CD4-positive, alpha-beta T cell treated with Interleukin-6 for 4 hours (primary cell): ENCODE measurements at regions not wholly inside any gene's neighbourhood (a gene's known extent, or its start where the extent isn't known, plus 50 kb on each side); places are given as distances from the start of the nearest gene placed in this dataset.
"Not testable (repeated sequence)": the region's sequence is repeated elsewhere in the genome, so short reads cannot be mapped to it uniquely, and the experiment has no call there.

Source experiments
- DNase-seq: peaks from one replicate; pipeline ENCODE4 v3.0.0-alpha.2; 2020; ENCODE audit warnings: mixed read lengths

- not testable (repeated sequence) for DNase-seq
Measured at GRCh38 chr4:189563751-189564150, 376.9 kb upstream of the FRG1 start.

- not testable (repeated sequence) for DNase-seq
Measured at GRCh38 chr4:189566271-189566670, 374.4 kb upstream of the FRG1 start.

- not testable (repeated sequence) for DNase-seq
Measured at GRCh38 chr4:189566900-189567299, 373.8 kb upstream of the FRG1 start.

GRCh38 chr4:189579645-189580044 lies 361.0 kb upstream of the FRG1 start:
- DNase-seq: not testable (repeated sequence)

DNA sequence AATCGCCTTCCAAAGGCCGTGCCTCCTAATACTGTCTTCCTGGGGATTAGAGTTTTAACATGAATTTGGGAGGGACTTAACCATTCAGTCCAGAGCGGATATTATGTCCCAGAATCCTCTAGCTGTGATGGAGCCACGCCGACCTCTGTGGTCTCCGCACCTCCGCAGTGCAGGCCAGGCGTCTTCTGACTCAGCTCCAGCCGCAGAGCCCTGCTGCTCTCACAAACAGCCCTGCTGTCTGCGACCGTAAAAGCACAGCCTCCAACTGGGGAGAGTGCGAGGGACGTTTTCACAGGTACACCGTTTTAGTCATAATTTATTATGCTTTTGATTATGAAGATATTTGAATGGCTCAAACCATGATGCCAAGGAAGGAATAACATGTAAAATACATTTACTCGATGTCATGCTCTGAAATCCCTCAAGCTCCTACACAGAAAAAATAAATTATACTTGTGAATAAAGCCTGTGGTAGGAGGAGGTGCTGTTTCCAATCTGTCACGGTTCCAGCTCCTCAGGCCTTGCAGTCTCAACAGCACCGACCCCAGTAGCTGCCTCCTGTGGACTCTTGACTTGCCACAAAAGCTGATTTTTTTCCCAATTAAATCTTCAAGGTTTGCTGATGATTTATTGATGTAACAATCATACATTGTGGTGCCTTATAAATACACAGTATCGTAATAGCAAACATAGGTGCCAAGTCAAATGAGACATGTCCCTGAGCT lies 353.6 kb upstream of the FRG1 start:
- not testable (repeated sequence) for DNase-seq

- not testable (repeated sequence) for DNase-seq
Measured at GRCh38 chr4:189589201-189589600, 351.5 kb upstream of the FRG1 start.

GRCh38 chr4:189592890-189593289 lies 347.8 kb upstream of the FRG1 start:
- no peak for DNase-seq

DNA sequence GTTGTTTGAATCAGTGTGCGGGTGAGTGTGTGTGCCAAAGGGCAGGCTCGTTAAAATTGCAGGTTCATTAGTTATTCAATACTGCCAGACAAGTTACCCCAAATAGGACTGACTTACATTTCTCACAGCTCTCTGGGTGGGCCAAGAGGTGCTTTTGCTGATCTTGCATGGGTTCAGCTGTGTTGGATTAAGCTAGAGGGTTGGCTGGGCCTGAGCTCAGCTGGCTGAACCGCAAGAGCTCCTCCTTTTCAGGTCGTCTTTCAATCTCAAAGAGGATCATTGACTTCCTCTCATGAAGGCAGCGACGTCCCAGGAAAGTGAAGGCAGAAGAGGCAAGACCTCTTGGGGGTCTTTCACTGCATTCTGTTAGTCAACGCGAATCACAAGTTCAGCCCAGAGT lies 343.3 kb upstream of the FRG1 start:
- no peak for DNase-seq

DNA sequence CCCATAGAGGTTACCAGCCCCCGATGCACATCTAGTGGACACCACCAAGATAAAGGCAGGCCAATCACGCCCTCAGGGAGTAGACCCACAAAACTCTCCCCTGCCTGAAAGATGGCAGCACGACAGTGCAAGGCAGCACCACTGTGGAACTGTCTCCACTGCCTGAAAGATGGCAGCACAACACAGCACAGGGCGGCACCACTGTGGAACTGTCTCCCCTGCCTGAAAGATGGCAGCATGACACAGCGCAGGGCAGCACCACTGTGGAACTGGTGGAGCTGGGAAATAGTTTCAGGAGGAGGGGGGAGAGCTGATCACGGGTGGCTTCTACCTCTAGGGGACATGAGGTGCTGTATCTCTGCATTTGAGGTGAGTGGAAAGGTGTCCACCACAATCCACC lies 340.4 kb upstream of the FRG1 start:
- DNase-seq: no peak

DNA sequence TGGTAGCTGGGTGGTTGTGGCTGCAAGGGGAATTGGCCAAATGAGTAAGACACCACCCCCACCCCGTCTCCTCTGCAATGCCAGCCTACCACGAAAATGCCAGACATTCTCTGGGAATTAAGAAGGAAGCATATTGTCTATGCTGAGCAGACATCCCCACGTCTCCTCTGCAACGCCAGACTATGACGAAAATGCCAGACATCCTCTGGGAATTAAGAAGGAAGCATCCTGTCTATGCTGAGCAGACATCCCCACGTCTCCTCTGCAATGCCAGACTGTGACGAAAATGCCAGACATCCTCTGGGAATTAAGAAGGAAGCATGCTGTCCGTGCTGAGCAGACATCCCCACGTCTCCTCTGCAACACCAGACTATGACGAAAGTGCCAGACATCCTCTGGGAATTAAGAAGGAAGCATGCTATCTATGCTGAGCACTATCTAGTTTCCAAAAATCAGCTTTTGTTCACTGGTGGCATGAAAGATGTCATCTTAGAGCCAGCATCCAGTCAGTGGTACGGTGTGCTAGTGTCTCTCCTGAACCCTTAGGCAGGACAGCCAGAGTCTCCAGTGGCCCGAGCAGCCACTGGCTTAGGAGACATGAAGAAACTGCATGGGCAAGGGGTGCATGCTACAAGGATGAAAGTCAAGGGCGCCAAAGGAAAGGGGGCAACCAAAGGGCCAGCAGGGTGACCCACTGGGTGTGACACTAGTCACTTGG lies 339.8 kb upstream of the FRG1 start:
- no peak for DNase-seq

DNA sequence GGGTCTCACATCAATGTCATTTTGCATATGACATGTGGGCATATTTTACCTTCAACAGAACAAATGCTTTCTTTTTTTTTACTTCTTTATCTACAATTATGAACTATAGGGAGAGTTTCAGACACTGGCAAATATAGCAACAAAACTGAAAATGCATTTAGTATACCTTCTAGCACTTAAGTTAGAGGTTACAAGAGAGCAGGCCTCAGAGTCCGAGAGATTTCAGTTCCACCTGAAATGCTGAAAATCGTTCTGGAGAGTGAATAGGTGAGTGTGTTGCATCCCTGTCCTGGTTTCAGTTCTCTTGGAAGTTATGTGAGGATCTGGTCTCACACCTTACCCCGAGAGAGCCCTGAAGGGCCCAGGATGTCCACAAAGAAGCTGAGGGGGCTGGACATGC lies 337.8 kb upstream of the FRG1 start:
- not testable (repeated sequence) for DNase-seq

DNA sequence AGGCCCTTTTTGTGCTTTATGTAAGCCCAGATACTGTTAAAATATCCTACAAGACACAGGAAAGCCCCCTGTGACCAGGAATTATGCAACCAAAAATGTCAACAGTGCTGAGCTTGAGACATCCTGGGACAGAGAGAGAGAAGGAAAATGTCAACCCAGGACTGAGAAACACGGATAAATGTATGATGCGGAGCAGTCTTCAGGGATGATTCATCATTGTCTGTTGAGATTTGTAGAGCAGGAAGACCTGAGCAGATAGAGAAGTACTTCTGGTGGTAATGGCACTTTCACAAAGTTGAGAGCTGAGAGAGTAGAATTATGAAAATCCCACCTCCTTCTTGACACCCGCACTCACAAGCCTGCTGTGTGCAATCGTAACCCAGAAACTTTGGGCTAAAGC lies 330.1 kb upstream of the FRG1 start:
- DNase-seq: not testable (repeated sequence)

- no peak for DNase-seq
Measured at GRCh38 chr4:189613207-189613606, 327.5 kb upstream of the FRG1 start.

- DNase-seq: no peak
Measured at GRCh38 chr4:189615217-189615663, 325.4 kb upstream of the FRG1 start.

- not testable (repeated sequence) for DNase-seq
Measured at GRCh38 chr4:189617741-189618140, 322.9 kb upstream of the FRG1 start.

- not testable (repeated sequence) for DNase-seq
Measured at GRCh38 chr4:189619441-189620250, 321.0 kb upstream of the FRG1 start.

GRCh38 chr4:189622574-189622973 lies 318.1 kb upstream of the FRG1 start:
- not testable (repeated sequence) for DNase-seq

- DNase-seq: not testable (repeated sequence)
Measured at GRCh38 chr4:189627041-189627440, 313.6 kb upstream of the FRG1 start.

DNA sequence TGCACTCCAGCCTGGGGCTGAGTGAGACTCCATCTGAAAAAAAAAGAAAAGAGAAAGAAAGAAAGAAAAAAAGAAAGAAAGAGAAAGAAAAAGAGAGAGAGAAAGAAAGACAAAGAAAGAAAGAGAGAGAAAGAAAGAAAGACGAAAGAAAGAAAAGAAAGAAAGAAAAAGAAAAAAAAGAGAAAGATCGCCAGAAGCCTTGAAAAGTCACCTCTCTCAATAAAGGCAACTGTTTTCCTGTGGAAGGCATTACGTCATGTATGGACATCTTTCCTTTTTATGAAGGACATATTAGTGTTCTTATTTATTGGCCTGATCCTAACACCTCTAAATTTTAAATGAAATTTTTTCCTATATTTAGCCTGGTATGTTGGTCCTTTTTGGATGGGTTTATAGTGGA lies 310.9 kb upstream of the FRG1 start:
- not testable (repeated sequence) for DNase-seq

DNA sequence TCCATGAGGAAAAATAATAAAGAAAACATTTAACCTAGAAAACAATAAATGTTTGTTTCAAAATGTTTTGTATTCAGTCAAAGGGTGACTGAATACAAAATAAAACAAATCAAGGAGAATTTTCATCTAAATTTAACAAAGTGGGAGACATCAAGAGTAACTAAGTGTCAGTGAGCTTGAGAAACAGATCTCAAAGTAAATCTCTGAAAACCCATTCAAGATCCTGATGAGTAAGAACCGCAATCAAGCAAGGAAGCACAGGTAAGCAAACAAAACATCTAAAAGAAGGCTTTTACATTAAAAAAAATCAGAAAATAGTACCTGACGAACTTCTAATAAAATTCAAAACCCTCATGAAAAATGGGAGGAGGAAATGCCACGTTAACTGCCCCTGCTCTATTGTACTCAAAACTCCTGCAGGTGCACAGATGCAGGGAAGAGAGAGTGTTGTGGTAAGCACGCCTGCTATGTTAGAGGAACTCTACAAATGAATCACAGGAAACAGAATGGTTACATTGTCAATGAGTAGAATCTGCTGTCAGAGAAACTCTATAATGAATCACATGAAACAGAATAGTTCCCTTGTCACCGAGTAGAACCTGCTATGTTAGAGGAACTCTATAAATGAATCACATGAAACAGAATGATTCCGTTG lies 309.6 kb upstream of the FRG1 start:
- not testable (repeated sequence) for DNase-seq

- DNase-seq: not testable (repeated sequence)
Measured at GRCh38 chr4:189631568-189631916, 309.1 kb upstream of the FRG1 start.

DNA sequence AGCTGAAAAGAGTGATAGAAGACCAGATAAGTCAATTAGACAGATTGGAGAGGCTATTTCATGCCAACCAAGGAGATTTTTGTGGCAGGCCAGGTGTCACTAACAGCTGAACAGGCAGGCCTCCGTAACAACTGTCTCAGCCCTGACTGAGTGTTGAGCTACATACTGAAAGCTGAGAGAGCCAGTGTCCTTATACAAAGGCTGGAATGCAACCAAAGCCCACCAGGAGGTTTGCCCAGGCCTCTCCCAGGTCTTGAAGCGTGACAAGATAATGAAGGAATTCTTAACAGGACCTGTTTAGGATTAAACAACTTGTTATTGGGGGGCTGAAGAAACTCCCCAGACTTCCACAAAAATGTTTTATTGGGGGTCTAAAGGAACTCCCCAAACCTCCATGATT lies 290.2 kb upstream of the FRG1 start:
- DNase-seq: not testable (repeated sequence)

DNA sequence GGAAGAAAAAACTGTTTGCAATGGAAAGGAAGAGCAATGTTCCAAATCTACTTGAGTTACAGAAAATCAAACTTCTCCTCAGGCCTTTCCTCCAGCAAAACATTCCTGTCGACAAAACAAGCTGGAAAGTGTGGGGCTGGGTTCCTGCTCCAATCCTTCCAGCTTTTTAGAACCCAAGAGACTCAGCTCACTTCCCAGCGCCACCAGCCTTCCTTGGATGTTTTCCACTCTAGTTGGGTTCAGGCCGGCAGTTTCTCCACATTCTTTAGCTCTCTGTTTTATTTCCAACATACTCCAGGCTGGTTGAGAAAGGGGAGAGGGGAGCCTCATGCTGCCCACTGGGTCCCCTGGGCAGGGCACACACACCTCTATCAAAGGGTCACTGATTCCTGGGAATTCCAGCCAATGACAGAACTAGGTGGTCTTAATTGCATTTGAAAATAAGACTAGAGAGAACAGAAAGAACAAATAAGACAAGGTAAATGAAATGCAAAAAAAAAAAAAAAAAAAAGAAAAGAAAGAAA lies 287.5 kb upstream of the FRG1 start:
- DNase-seq: not testable (repeated sequence)
